HepG2 (cell line): ENCODE measurements at regions not wholly inside any gene's neighbourhood (a gene's known extent, or its start where the extent isn't known, plus 50 kb on each side); places are given as distances from the start of the nearest gene placed in this dataset.

Experiments used
- BCLAF1 ChIP-seq: fragments of 450-650 bp; IDR thresholded peaks from 2 replicates; pipeline ENCODE4 v1.6.1; 2017; ENCODE audit warnings: mild to moderate bottlenecking
- BORCS8-MEF2B ChIP-seq: sonication (generic); formaldehyde crosslinking; IDR thresholded peaks from 2 replicates; pipeline ENCODE4 v1.8.0; 2022; ENCODE audit warnings: mild to moderate bottlenecking, missing genetic modification reagents
- HMGXB4 ChIP-seq, 2 experiments: sonication (generic) in 1 of 2; formaldehyde crosslinking in 1 of 2; IDR thresholded peaks; 2 replicates each; pipeline versions ENCODE4 v1.4.0 to v1.6.1; 2018 to 2020; ENCODE audit warnings: missing genetic modification reagents in 2 of 2, borderline replicate concordance in 1 of 2, low read depth in 1 of 2, mild to moderate bottlenecking in 1 of 2, missing biosample characterization in 1 of 2
- MYPOP ChIP-seq: sonication (generic); formaldehyde crosslinking; IDR thresholded peaks from 2 replicates; pipeline ENCODE4 v1.8.1; 2023; ENCODE audit warnings: mild to moderate bottlenecking, moderate library complexity, missing genetic modification reagents
- NCOA1 ChIP-seq: sonication (generic); formaldehyde crosslinking; IDR thresholded peaks from 2 replicates; pipeline ENCODE4 v1.9.0; 2021; ENCODE audit warnings: missing genetic modification reagents
- NKX3-1 ChIP-seq: sonication (generic); formaldehyde crosslinking; IDR thresholded peaks from 2 replicates; pipeline ENCODE4 v1.5.0; 2020; ENCODE audit warnings: missing genetic modification reagents
- RBFOX2 ChIP-seq: fragments of 200-400 bp; formaldehyde crosslinking; IDR thresholded peaks from 2 replicates; pipeline ENCODE4 v1.6.1; 2017; ENCODE audit warnings: low read depth, mild to moderate bottlenecking, low read length
- TSC22D2 ChIP-seq: sonication (generic); formaldehyde crosslinking; IDR thresholded peaks from 2 replicates; pipeline ENCODE4 v1.5.1; 2020; ENCODE audit warnings: missing genetic modification reagents, mild to moderate bottlenecking, borderline replicate concordance
- U2AF2 ChIP-seq: fragments of 200-400 bp; formaldehyde crosslinking; IDR thresholded peaks from 2 replicates; pipeline ENCODE4 v1.6.1; 2017; ENCODE audit warnings: low read depth, mild to moderate bottlenecking, low read length
- ZBTB46 ChIP-seq: sonication (generic); formaldehyde crosslinking; IDR thresholded peaks from 2 replicates; pipeline ENCODE4 v1.4.0; 2020; ENCODE audit warnings: mild to moderate bottlenecking, missing genetic modification reagents, borderline replicate concordance
- ZNF263 ChIP-seq: sonication (generic); formaldehyde crosslinking; IDR thresholded peaks from 2 replicates; pipeline ENCODE4 v1.4.0; 2020; ENCODE audit warnings: missing genetic modification reagents
- ZNF350 ChIP-seq: sonication (generic); formaldehyde crosslinking; IDR thresholded peaks from 2 replicates; pipeline ENCODE4 v1.4.0; 2020; ENCODE audit warnings: mild to moderate bottlenecking, low read depth, missing genetic modification reagents, borderline replicate concordance
- ZNF451 ChIP-seq: sonication (generic); formaldehyde crosslinking; IDR thresholded peaks from 2 replicates; pipeline ENCODE4 v1.5.0; 2020; ENCODE audit warnings: mild to moderate bottlenecking, missing genetic modification reagents
- ZNF576 ChIP-seq: sonication (generic); formaldehyde crosslinking; IDR thresholded peaks from 2 replicates; pipeline ENCODE4 v1.4.0; 2020; ENCODE audit warnings: mild to moderate bottlenecking, missing genetic modification reagents
- TF ChIP-seq, protein P1 (sequence below): sonication (generic); formaldehyde crosslinking; IDR thresholded peaks from 2 replicates; pipeline ENCODE4 v1.5.0; 2020; ENCODE audit warnings: missing genetic modification reagents, mild to moderate bottlenecking, borderline replicate concordance
- TF ChIP-seq, protein P2 (sequence below): sonication (generic); formaldehyde crosslinking; IDR thresholded peaks from 2 replicates; pipeline ENCODE4 v1.8.1; 2023; ENCODE audit warnings: mild to moderate bottlenecking, missing genetic modification reagents
- TF ChIP-seq, protein P3 (sequence below): sonication (generic); formaldehyde crosslinking; IDR thresholded peaks from 2 replicates; pipeline ENCODE4 v1.4.0; 2020; ENCODE audit warnings: missing genetic modification reagents; ENCODE audit errors: not compliant biosample characterization

DNA sequence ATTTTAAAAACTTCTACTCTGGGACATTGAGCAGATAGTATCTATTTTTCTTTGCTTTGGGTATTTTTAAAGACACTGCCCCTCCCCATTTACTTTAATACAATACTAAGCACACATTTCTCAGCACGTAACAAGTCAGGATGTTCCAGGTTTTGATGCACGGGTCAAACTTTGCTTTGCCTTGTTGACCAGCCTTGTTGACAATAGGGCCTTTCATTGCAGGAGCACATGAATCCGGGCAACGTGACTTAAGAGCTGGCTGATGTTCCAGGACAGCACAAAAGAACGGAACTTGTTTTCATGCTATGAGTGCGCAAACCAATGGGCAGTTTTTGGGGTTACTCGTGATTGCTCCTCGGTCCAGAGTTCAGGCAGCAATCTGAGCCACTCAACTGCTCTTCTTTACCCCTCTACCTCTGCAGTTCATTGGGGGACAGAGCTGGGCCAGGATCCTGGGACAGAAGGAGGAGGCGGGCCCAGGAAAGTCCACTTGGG is 78.6 kb upstream of the SLC22A16 start (continued):
- TF ChIP-seq TSC22D2 (CRISPR knock-in tag) (peak; percentile 82; the same call in 1 of the 2 replicates), ZNF451 (CRISPR knock-in tag) (no peak), ZNF576 (CRISPR knock-in tag) (no peak), U2AF2 (0 out of 2 replicates have a peak, but pooled peaks have one; percentile 45), BORCS8-MEF2B (CRISPR knock-in tag) (peak; percentile 73), RBFOX2 (peak; percentile 52; the same call in 1 of the 2 replicates), ZBTB46 (CRISPR knock-in tag) (peak; percentile 98), HMGXB4 (CRISPR knock-in tag; IDR thresholded peaks at IDR 0.05; ENCODE audit: borderline replicate concordance in 1 of 2, low read depth in 1 of 2) (peak; percentile 35 to 86; a peak in 2 of 4 replicates), NKX3-1 (CRISPR knock-in tag) (peak; percentile 74; the same call in 1 of the 2 replicates), ZNF350 (CRISPR knock-in tag) (no peak; the same call in none of the 2 replicates), ZNF263 (CRISPR knock-in tag) (no peak; the same call in 1 of the 2 replicates), MYPOP (CRISPR knock-in tag) (peak; percentile 86), NCOA1 (CRISPR knock-in tag) (peak; percentile 83; the same call in 1 of the 2 replicates), BCLAF1 (no peak)
- TF ChIP-seq, protein P1, sequence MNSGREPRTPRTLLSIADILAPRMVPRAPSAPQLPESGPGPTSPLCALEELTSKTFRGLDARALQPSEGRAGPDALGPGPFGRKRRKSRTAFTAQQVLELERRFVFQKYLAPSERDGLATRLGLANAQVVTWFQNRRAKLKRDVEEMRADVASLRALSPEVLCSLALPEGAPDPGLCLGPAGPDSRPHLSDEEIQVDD = no peak; the same call in 1 of the 2 replicates
- TF ChIP-seq, protein P2, sequence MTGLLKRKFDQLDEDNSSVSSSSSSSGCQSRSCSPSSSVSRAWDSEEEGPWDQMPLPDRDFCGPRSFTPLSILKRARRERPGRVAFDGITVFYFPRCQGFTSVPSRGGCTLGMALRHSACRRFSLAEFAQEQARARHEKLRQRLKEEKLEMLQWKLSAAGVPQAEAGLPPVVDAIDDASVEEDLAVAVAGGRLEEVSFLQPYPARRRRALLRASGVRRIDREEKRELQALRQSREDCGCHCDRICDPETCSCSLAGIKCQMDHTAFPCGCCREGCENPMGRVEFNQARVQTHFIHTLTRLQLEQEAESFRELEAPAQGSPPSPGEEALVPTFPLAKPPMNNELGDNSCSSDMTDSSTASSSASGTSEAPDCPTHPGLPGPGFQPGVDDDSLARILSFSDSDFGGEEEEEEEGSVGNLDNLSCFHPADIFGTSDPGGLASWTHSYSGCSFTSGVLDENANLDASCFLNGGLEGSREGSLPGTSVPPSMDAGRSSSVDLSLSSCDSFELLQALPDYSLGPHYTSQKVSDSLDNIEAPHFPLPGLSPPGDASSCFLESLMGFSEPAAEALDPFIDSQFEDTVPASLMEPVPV = peak; percentile 93
- TF ChIP-seq, protein P3, sequence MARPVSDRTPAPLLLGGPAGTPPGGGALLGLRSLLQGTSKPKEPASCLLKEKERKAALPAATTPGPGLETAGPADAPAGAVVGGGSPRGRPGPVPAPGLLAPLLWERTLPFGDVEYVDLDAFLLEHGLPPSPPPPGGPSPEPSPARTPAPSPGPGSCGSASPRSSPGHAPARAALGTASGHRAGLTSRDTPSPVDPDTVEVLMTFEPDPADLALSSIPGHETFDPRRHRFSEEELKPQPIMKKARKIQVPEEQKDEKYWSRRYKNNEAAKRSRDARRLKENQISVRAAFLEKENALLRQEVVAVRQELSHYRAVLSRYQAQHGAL = peak; percentile 82
